ENCODE measurements at regions not wholly inside any gene's neighbourhood (a gene's known extent, or its start where the extent isn't known, plus 50 kb on each side); places are given as distances from the start of the nearest gene placed in this dataset.
A peak's percentile ranks its signal among the peaks of the same experiment; 100 is the strongest.
"Not testable (repeated sequence)": the region's sequence is repeated elsewhere in the genome, so short reads cannot be mapped to it uniquely, and the experiment has no call there.

- Histone ChIP-seq H3K36me3 (ENCODE audit: control insufficient read depth, insufficient read depth, low read length) (no peaks in the 10 kb centered on the region), H3K4me1 (ENCODE audit: control insufficient read depth, insufficient read depth, low read length) (peaks cover 13% of the 10 kb centered on the region), H3K4me3 (ENCODE audit: low read length) (no peak overlapping the region), H3K27me3 (ENCODE audit: control insufficient read depth, insufficient read depth, low read length) (no peaks in the 10 kb centered on the region), H3K27ac (ENCODE audit: low read length) (no peak overlapping the region), H3K9me3 (replicated peaks; ENCODE audit: control insufficient read depth, low read depth, low read length) (no peaks in the 10 kb centered on the region)
- no peak for DNase-seq
- WGBS (ENCODE audit: insufficient coverage), result 100% methylated on average over 1 of the region's 3 CpGs
Observed at GRCh38 chr6:150751296-150751695, 114.2 kb upstream of the MTHFD1L start.

GRCh38 chr6:150752409-150752808, 113.1 kb upstream of the MTHFD1L start:
- Histone ChIP-seq H3K4me3 (ENCODE audit: low read length) (no peak overlapping the region), H3K4me1 (ENCODE audit: control insufficient read depth, insufficient read depth, low read length) (peaks cover 13% of the 10 kb centered on the region), H3K27ac (ENCODE audit: low read length) (no peak overlapping the region), H3K9me3 (replicated peaks; ENCODE audit: control insufficient read depth, low read depth, low read length) (no peaks in the 10 kb centered on the region), H3K36me3 (ENCODE audit: control insufficient read depth, insufficient read depth, low read length) (no peaks in the 10 kb centered on the region), H3K27me3 (ENCODE audit: control insufficient read depth, insufficient read depth, low read length) (no peaks in the 10 kb centered on the region)
- 100% methylated on average over 1 of the region's 2 CpGs for WGBS (ENCODE audit: insufficient coverage)
- no peak for DNase-seq

GRCh38 chr6:150753371-150754064, 112.0 kb upstream of the MTHFD1L start:
- peak; percentile 55 for DNase-seq
- 17% methylated on average over 13 of the region's 14 CpGs for WGBS (ENCODE audit: insufficient coverage)
- no peaks in the 10 kb centered on the region for H3K9me3 ChIP-seq (replicated peaks; ENCODE audit: control insufficient read depth, low read depth, low read length)

GRCh38 chr6:150755042-150755441, 110.5 kb upstream of the MTHFD1L start:
- no peaks in the 10 kb centered on the region for H3K36me3 ChIP-seq (ENCODE audit: control insufficient read depth, insufficient read depth, low read length)
- WGBS (ENCODE audit: insufficient coverage), result 60% methylated on average over 1 of the region's 9 CpGs
- H3K4me3 ChIP-seq (ENCODE audit: low read length), result no peak overlapping the region
- peak overlapping the region; percentile 78 for H3K27ac ChIP-seq (ENCODE audit: low read length)
- peaks cover 13% of the 10 kb centered on the region for H3K4me1 ChIP-seq (ENCODE audit: control insufficient read depth, insufficient read depth, low read length)
- no peaks in the 10 kb centered on the region for H3K27me3 ChIP-seq (ENCODE audit: control insufficient read depth, insufficient read depth, low read length)
- no peaks in the 10 kb centered on the region for H3K9me3 ChIP-seq (replicated peaks; ENCODE audit: control insufficient read depth, low read depth, low read length)
- no peak for DNase-seq

More at GRCh38 chr6:150753371-150754064, 112.0 kb upstream of the MTHFD1L start:
- Histone ChIP-seq H3K4me1 (ENCODE audit: control insufficient read depth, insufficient read depth, low read length) (peaks cover 13% of the 10 kb centered on the region), H3K27ac (ENCODE audit: low read length) (peak overlapping the region; percentile 65), H3K36me3 (ENCODE audit: control insufficient read depth, insufficient read depth, low read length) (no peaks in the 10 kb centered on the region), H3K27me3 (ENCODE audit: control insufficient read depth, insufficient read depth, low read length) (no peaks in the 10 kb centered on the region), H3K4me3 (ENCODE audit: low read length) (no peak overlapping the region)

- Histone ChIP-seq H3K36me3 (ENCODE audit: control insufficient read depth, insufficient read depth, low read length) (no peaks in the 10 kb centered on the region), H3K4me3 (ENCODE audit: low read length) (no peak overlapping the region), H3K27me3 (ENCODE audit: control insufficient read depth, insufficient read depth, low read length) (no peaks in the 10 kb centered on the region), H3K4me1 (ENCODE audit: control insufficient read depth, insufficient read depth, low read length) (peaks cover 13% of the 10 kb centered on the region), H3K27ac (ENCODE audit: low read length) (peak overlapping the region; percentile 78), H3K9me3 (replicated peaks; ENCODE audit: control insufficient read depth, low read depth, low read length) (no peaks in the 10 kb centered on the region)
- 73% methylated on average over 7 of the region's 10 CpGs for WGBS (ENCODE audit: insufficient coverage)
- DNase-seq, result no peak
Observed at GRCh38 chr6:150755524-150755923, 110.0 kb upstream of the MTHFD1L start.

GRCh38 chr6:150756173-150756572, 109.3 kb upstream of the MTHFD1L start:
- H3K4me3 ChIP-seq (ENCODE audit: low read length), result no peak overlapping the region
- peak overlapping the region; percentile 78 for H3K27ac ChIP-seq (ENCODE audit: low read length)
- peak; percentile 94 for DNase-seq
- no peaks in the 10 kb centered on the region for H3K27me3 ChIP-seq (ENCODE audit: control insufficient read depth, insufficient read depth, low read length)
- H3K4me1 ChIP-seq (ENCODE audit: control insufficient read depth, insufficient read depth, low read length), result peaks cover 13% of the 10 kb centered on the region
- H3K36me3 ChIP-seq (ENCODE audit: control insufficient read depth, insufficient read depth, low read length), result no peaks in the 10 kb centered on the region
- H3K9me3 ChIP-seq (replicated peaks; ENCODE audit: control insufficient read depth, low read depth, low read length), result no peaks in the 10 kb centered on the region
- WGBS (ENCODE audit: insufficient coverage), result no CpG with 5 or more reads among the region's 7 CpGs

GRCh38 chr6:150757807-150758206, 107.7 kb upstream of the MTHFD1L start:
- H3K4me3 ChIP-seq (ENCODE audit: low read length); H3K36me3 ChIP-seq (ENCODE audit: control insufficient read depth, insufficient read depth, low read length); H3K27ac ChIP-seq (ENCODE audit: low read length); H3K27me3 ChIP-seq (ENCODE audit: control insufficient read depth, insufficient read depth, low read length); H3K9me3 ChIP-seq (replicated peaks; ENCODE audit: control insufficient read depth, low read depth, low read length); DNase-seq: not testable (repeated sequence)
- peaks cover 13% of the 10 kb centered on the region for H3K4me1 ChIP-seq (ENCODE audit: control insufficient read depth, insufficient read depth, low read length)
- no CpG with 5 or more reads among the region's 4 CpGs for WGBS (ENCODE audit: insufficient coverage)

GRCh38 chr6:150759483-150759882, 106.0 kb upstream of the MTHFD1L start:
- peaks cover 9% of the 10 kb centered on the region for H3K4me1 ChIP-seq (ENCODE audit: control insufficient read depth, insufficient read depth, low read length)
- no peaks in the 10 kb centered on the region for H3K36me3 ChIP-seq (ENCODE audit: control insufficient read depth, insufficient read depth, low read length)
- H3K4me3 ChIP-seq (ENCODE audit: low read length), result no peak overlapping the region
- H3K9me3 ChIP-seq (replicated peaks; ENCODE audit: control insufficient read depth, low read depth, low read length), result no peaks in the 10 kb centered on the region
- H3K27ac ChIP-seq (ENCODE audit: low read length), result no peak overlapping the region
- H3K27me3 ChIP-seq (ENCODE audit: control insufficient read depth, insufficient read depth, low read length), result no peaks in the 10 kb centered on the region
- no CpG with 5 or more reads among the region's 4 CpGs for WGBS (ENCODE audit: insufficient coverage)
- DNase-seq, result no peak

- H3K27me3 ChIP-seq (ENCODE audit: control insufficient read depth, insufficient read depth, low read length), result no peaks in the 10 kb centered on the region
- no peaks in the 10 kb centered on the region for H3K9me3 ChIP-seq (replicated peaks; ENCODE audit: control insufficient read depth, low read depth, low read length)
- no peak for DNase-seq
- H3K27ac ChIP-seq (ENCODE audit: low read length), result no peak overlapping the region
- no peak overlapping the region for H3K4me3 ChIP-seq (ENCODE audit: low read length)
- peaks cover 15% of the 10 kb centered on the region for H3K4me1 ChIP-seq (ENCODE audit: control insufficient read depth, insufficient read depth, low read length)
- WGBS (ENCODE audit: insufficient coverage), result 72% methylated on average over 2 of the region's 3 CpGs
- no peaks in the 10 kb centered on the region for H3K36me3 ChIP-seq (ENCODE audit: control insufficient read depth, insufficient read depth, low read length)
Observed at GRCh38 chr6:150761771-150762170, 103.7 kb upstream of the MTHFD1L start.

GRCh38 chr6:150764334-150765066, 101.0 kb upstream of the MTHFD1L start:
- H3K4me3 ChIP-seq (ENCODE audit: low read length), result no peak overlapping the region
- DNase-seq, result peak; percentile 51
- peak overlapping the region; percentile 9 for H3K27ac ChIP-seq (ENCODE audit: low read length)
- 61% methylated on average over 7 of the region's 10 CpGs for WGBS (ENCODE audit: insufficient coverage)
- no peaks in the 10 kb centered on the region for H3K9me3 ChIP-seq (replicated peaks; ENCODE audit: control insufficient read depth, low read depth, low read length)
- no peaks in the 10 kb centered on the region for H3K36me3 ChIP-seq (ENCODE audit: control insufficient read depth, insufficient read depth, low read length)
- H3K4me1 ChIP-seq (ENCODE audit: control insufficient read depth, insufficient read depth, low read length), result peaks cover 19% of the 10 kb centered on the region
- no peaks in the 10 kb centered on the region for H3K27me3 ChIP-seq (ENCODE audit: control insufficient read depth, insufficient read depth, low read length)

Measured in muscle of leg (tissue), 3 donors.